ENCODE measurements at regions not wholly inside any gene's neighbourhood (a gene's known extent, or its start where the extent isn't known, plus 50 kb on each side); places are given as distances from the start of the nearest gene placed in this dataset.
"Not testable (repeated sequence)": the region's sequence is repeated elsewhere in the genome, so short reads cannot be mapped to it uniquely, and the experiment has no call there.

- no peak for FAIRE-seq
Measured at GRCh38 chr6:163706500-163707087, 292.1 kb downstream of the QKI start.

DNA sequence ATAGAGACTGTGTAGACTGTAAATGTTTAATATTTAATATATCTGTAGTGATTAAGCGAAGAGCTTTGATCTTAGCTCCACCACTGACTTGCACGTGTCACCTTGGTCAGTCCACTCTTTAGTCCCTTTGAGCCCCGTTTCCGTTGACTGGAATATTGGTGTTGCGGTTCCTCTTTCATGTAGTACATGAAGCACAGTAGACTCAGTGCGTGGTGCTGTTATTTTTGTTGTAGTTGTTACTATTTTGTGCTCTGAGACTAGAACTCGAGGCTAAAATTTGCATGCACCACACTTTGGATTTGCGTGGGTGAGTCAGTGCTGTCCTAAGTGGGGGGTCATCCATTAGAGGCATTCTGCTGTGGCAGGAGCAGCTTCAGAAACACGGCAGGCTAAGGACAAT is 291.4 kb downstream of the QKI start:
- no peak for FAIRE-seq

DNA sequence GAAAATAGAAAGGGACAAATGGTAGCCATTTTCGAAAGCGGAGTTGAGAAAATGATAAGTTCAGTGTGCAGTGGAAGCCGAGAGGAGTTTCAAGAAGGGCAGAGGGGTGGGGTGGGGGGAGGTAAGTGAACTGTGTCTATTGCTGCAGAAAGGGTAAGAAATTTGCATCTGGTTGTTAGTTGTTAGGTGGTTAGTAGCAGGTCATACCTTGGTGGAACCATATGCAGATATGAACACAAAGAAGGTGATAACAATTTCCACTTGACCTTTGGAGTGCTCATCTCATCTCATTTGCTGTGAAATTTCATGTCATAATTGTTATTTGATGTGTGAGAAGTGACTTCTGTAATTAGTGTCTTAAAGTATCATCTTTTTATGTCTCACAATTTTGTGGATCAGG is 288.2 kb downstream of the QKI start:
- FAIRE-seq = no peak

- FAIRE-seq = no peak
Measured at GRCh38 chr6:163701762-163702161, 287.2 kb downstream of the QKI start.

- FAIRE-seq = no peak
Measured at GRCh38 chr6:163698086-163698485, 283.6 kb downstream of the QKI start.

- not testable (repeated sequence) for FAIRE-seq
Measured at GRCh38 chr6:163696311-163696710, 281.8 kb downstream of the QKI start.

GRCh38 chr6:163695414-163695864 is 280.9 kb downstream of the QKI start:
- no peak for FAIRE-seq

- no peak for FAIRE-seq
Measured at GRCh38 chr6:163694988-163695398, 280.5 kb downstream of the QKI start.

- no peak for FAIRE-seq
Measured at GRCh38 chr6:163694072-163694471, 279.6 kb downstream of the QKI start.

DNA sequence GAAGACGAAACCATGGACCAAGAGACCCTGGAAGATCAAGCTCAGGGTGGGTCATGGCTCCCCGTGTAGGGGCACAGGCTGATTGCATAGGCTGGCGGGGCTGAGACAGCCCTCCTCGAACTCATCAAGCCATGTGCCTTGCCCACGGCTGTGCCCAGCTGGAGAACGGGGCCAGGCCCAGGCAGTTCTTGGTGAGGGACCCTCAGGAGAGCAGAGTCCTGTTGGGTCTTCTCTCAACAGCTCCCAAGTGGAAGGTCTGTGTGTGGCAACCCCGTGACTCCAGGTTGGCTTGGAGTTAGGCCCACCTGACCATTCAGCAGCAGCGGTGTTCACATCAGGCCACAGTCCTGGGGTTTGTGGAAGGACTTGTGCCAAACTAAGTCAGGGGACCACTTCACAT is 276.5 kb downstream of the QKI start:
- FAIRE-seq = no peak

- no peak for FAIRE-seq
Measured at GRCh38 chr6:163688739-163689362, 274.3 kb downstream of the QKI start.

- no peak for FAIRE-seq
Measured at GRCh38 chr6:163687075-163687474, 272.6 kb downstream of the QKI start.

- FAIRE-seq = no peak
Measured at GRCh38 chr6:163686301-163686700, 271.8 kb downstream of the QKI start.

DNA sequence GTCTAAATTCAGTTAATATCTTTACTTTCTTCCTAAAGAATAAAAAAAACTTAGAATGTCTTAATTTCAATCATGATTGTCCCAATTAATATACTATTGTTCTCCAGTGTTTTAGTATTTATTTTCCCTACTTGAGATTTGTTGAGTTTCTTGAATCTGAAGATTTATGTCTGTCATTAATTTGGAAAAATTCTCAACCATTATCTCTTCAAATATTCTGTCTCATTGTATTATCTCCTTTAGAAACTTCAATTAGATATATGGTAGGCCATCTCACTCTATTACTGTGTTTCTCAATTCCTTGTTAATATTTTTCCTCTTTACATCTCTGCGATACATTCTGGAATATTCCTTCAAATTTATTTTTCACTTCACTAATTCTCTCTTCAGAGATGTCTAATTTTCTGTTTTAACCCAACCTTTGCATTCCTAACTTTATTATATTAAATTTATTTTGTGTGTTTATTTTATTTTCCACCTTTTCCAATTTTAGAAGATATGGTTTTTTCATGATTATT is 268.6 kb downstream of the QKI start:
- FAIRE-seq = peak; percentile 31

GRCh38 chr6:163679753-163680152 is 265.2 kb downstream of the QKI start:
- FAIRE-seq = no peak

- no peak for FAIRE-seq
Measured at GRCh38 chr6:163679012-163679660, 264.6 kb downstream of the QKI start.

- FAIRE-seq = no peak
Measured at GRCh38 chr6:163675611-163676010, 261.1 kb downstream of the QKI start.

GRCh38 chr6:163672710-163673109 is 258.2 kb downstream of the QKI start:
- no peak for FAIRE-seq

DNA sequence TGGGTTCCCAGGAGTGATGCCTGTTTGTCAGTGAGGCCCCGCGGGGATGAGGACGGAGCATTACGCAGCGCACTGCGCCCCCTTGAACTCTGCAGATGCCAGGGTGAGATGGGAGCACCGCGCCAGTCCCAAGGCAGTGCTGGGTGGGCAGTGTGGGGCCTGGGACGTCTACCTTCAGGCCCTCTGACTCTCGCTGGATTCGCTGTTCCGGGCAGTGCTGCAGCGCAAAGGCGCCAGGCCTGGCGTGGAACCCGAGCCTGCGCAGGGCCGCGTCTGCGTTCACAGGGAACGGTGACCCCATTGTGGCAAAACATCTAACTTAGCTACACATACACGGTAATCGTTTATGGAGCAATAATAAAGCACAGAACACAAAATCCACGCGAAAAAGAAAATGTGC is 257.3 kb downstream of the QKI start:
- no peak for FAIRE-seq

DNA sequence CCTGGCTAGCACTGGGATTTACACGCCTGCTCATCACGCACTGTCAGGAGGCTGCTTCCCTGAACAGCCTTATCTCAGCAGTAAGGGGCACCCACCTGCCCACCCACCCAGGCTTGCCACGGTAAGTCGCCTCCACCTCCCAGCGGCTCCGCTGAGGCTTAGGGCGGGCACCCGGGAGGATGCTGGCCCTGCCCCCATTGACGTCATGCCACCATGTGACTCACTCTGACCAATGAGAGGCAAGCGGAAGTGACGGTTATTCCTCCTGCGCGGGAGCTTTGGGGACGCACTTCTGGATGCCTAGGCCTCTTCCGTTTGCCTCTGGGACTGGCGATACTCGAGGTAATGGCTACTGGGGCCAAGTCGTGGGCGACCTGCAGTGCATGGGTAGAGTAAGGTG is 256.8 kb downstream of the QKI start:
- FAIRE-seq = no peak

DNA sequence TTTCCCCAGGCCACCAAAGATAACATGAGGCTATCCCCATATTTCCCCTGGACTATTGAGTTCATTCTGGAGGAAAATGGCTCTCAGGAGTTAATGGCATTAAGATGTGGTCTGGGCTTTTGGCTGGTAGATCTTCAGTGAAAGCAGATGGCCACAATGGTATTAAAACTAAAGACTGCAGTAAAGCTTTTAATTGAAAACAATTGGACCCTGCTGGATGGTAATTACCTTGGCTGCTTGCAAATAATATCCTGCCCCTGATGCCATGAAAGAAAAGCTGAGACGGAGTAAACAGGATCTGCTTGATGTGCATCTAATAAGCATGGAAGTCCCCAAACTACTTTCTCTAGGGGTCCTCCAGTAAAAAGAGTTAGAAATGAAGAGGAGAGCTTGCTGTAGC is 255.8 kb downstream of the QKI start:
- FAIRE-seq = no peak

- FAIRE-seq = no peak
Measured at GRCh38 chr6:163668061-163668426, 253.5 kb downstream of the QKI start.

- no peak for FAIRE-seq
Measured at GRCh38 chr6:163667372-163668060, 253.0 kb downstream of the QKI start.

GRCh38 chr6:163665464-163665863 is 250.9 kb downstream of the QKI start:
- FAIRE-seq = no peak

All from G401.6 (cell line).